ENCODE measurements at regions not wholly inside any gene's neighbourhood (a gene's known extent, or its start where the extent isn't known, plus 50 kb on each side); places are given as distances from the start of the nearest gene placed in this dataset.

DNA sequence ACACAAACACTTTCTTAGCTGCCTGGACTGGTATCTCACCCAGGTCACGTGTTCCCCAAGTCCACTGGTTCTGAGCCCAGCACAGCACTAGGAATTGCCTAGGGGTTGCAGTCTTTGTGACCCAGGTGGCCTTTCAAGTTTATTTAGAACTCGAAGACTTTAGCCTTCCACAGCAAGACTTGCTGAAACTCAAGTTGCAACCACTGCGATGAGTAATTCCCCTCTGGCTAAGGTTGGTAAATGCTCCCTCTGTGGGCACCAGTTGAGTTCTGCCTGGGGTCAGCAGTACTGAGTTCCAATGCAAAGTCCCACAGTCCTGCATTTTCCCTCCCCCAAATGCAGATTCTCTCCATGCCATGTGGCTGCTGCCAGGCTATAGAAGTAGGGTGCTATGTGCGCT is 77.6 kb upstream of the MOCS1 start:
- no peak overlapping the region for H3K27ac ChIP-seq
- TF ChIP-seq, protein P1, sequence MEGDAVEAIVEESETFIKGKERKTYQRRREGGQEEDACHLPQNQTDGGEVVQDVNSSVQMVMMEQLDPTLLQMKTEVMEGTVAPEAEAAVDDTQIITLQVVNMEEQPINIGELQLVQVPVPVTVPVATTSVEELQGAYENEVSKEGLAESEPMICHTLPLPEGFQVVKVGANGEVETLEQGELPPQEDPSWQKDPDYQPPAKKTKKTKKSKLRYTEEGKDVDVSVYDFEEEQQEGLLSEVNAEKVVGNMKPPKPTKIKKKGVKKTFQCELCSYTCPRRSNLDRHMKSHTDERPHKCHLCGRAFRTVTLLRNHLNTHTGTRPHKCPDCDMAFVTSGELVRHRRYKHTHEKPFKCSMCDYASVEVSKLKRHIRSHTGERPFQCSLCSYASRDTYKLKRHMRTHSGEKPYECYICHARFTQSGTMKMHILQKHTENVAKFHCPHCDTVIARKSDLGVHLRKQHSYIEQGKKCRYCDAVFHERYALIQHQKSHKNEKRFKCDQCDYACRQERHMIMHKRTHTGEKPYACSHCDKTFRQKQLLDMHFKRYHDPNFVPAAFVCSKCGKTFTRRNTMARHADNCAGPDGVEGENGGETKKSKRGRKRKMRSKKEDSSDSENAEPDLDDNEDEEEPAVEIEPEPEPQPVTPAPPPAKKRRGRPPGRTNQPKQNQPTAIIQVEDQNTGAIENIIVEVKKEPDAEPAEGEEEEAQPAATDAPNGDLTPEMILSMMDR (conservative IDR thresholded peaks at IDR 0.05) = no peak
- no peak for TF ChIP-seq ZFX (IDR thresholded peaks at IDR 0.05)

DNA sequence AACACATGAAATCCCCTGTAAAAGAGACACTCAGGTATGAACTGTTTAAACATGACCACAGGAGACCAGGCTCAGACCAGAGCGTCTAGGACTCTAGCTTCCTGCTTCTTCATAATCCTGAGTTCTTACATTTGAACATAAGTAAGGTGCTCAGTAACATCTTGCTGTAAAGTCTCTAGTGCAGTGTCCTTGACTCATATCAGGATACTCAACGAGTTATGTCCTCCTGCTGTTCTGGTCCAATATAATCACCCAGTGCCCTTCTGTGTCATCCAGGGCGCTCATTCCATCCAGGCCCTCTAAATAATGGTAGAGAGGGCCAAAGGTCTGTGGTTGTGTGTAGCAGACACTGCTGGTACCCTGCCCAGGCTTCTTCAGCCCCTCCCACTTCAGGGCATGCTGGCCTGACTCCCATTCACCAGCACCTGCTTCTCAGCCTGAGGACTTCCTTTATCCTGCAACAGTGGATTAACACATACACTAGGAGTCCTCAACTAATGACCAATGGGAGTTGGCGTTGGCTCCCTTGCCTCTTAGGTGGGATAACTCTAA is 66.8 kb upstream of the MOCS1 start:
- TF ChIP-seq ZFX (IDR thresholded peaks at IDR 0.05) = no peak
- TF ChIP-seq, protein P1 (conservative IDR thresholded peaks at IDR 0.05) = no peak
- no peak overlapping the region for H3K27ac ChIP-seq

DNA sequence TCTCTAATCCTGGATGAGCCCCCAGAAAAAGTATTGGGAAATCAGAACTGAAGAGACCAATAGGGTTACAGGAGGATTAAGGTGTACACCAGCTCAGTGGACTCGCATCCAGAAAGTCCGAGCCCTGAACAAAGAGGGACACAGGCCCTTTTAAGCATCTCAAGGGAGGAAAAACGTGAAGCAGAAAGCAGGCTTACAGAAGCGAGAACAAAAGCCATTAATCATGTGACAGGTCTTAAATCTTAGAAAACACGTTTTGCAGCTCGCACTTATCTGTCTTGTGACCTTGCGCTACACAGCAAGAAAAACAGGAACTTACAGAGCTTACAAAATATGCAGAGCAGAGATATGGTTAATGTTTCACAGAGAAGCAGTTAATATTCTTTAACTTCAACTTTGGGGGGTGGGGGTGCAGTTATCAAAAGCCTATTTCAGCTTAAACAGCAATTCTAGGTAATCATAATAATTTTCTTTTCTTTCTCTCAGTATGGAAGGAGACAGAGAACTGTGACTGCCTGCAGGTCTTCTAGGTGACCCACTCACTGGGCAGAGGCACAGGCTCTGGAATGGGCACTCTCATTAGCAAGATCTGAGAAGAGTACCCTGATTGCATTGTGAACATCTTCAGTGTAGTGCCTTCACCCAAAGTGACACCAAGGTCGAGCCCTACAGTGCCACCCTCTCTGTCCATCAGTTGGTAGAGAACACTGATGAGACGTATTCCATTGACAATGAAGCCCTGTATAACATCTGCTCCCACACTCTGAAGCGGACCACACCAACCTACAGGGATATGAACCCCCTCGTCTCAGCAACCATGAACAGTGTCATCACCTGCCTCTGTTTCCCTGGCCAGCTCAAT is 65.0 kb upstream of the MOCS1 start:
- no peak for TF ChIP-seq ZFX (IDR thresholded peaks at IDR 0.05)
- TF ChIP-seq, protein P1 (conservative IDR thresholded peaks at IDR 0.05) = no peak
- H3K27ac ChIP-seq = no peak overlapping the region

DNA sequence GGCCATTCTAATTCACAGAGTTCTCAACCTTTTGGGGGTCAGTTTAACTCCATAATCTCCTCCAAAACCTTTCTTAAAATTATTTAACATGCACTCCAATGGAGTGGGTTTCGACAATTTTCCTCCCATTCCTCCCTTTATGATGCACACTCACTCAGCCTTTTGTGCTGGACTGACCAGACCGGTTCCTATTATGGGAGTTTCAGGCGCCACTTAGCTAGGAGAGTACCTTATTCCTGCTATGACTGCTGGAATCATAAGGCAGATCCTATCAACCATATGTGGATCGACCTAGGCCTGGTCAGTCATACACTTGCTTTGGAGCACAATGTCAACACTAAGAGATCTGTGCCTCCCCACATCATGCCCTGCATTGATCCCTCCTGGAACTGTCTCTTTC is 63.9 kb upstream of the MOCS1 start:
- no peak overlapping the region for H3K27ac ChIP-seq
- TF ChIP-seq ZFX (IDR thresholded peaks at IDR 0.05) = no peak
- TF ChIP-seq, protein P1 (conservative IDR thresholded peaks at IDR 0.05) = no peak

DNA sequence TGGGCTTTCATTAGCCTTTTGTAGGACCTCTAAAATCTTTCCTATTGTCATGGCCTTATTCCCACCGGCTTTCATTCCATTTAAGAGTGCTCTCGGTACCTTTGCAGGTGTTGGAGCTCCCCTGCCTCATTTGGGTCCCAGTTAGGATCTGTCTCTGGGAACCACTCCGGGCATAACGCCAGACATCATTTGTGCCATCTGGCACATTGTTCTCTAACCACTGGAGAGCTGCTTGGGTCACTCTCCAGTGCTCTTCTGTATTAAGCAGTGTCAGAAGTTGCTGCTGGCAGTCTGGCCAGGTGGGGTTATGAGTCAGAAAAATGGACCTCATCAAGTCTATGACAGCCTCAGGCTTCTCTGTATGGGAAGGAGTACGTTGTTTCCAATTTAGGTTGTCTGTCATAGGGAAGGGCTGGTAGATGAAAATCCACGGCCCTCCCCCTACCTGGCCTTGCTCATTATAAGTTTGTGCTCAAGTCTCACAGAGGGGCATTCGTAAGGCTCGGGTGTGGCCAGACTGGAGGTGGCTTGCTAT is 62.9 kb upstream of the MOCS1 start:
- H3K27ac ChIP-seq = no peak overlapping the region
- TF ChIP-seq, protein P1 (conservative IDR thresholded peaks at IDR 0.05) = no peak
- no peak for TF ChIP-seq ZFX (IDR thresholded peaks at IDR 0.05)

DNA sequence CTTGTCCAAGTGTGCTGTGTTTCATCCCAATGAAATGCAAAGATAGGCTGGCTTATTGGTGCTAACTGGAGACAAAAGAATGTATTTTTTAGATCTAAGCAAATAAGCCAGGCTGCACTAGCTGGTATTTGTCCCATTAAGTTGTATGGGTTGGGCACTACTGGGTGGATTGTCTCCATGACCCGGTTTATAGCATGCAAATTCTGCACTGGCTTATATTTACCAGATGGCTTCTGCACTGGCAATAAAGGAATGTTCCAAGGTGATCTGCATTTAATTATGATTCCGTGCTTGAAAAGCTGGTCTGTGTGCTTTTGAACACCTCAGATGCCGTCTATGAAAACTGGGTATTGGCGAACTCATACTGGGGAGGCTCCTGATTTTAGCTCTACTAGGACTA is 61.4 kb upstream of the MOCS1 start:
- H3K27ac ChIP-seq = no peak overlapping the region
- TF ChIP-seq, protein P1 (conservative IDR thresholded peaks at IDR 0.05) = no peak
- TF ChIP-seq ZFX (IDR thresholded peaks at IDR 0.05) = no peak
